ENCODE measurements at regions not wholly inside any gene's neighbourhood (a gene's known extent, or its start where the extent isn't known, plus 50 kb on each side); places are given as distances from the start of the nearest gene placed in this dataset.

DNA sequence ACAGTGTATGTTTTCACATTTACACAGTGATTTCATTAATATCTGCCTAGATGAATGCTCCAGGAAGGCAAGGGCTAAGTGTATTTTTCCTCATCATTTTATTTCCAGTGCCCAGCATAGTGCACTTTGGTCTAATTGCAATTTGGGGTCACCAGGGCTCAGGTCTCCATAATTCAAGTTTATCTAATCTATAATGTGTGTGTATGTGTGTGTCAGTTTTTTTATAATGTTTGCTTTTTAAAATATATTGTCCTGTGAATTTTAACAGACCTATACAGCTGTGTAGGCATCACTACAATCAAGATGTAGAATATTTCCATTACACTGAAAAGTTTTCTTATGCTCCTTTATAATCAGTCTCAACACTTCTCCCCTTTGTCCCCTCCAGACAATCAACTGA lies 620.4 kb downstream of the STK39 start:
- TF ChIP-seq CTCF (IDR thresholded peaks at IDR 0.05): no peak
- no peak overlapping the region for H3K4me3 ChIP-seq
- intact Hi-C loops (cut with DNase I): no loop called here
- H3K27ac ChIP-seq: no peak overlapping the region
- no peaks in the 10 kb centered on the region for H3K4me1 ChIP-seq
- no peak for DNase-seq (ENCODE audit: low spot score in 2 of 2)
- no peaks in the 10 kb centered on the region for H3K9me3 ChIP-seq
- H3K27me3 ChIP-seq: no peaks in the 10 kb centered on the region
- H3K36me3 ChIP-seq: no peaks in the 10 kb centered on the region

- Histone ChIP-seq H3K9me3 (no peaks in the 10 kb centered on the region), H3K36me3 (no peaks in the 10 kb centered on the region), H3K4me1 (no peaks in the 10 kb centered on the region), H3K27ac (no peak overlapping the region), H3K27me3 (no peaks in the 10 kb centered on the region), H3K4me3 (no peak overlapping the region)
- intact Hi-C loops (cut with DNase I): no loop called here
- no peak for TF ChIP-seq CTCF (IDR thresholded peaks at IDR 0.05)
- DNase-seq (ENCODE audit: low spot score in 2 of 2): no peak
Measured at GRCh38 chr2:167626301-167626700, 621.1 kb downstream of the STK39 start.

DNA sequence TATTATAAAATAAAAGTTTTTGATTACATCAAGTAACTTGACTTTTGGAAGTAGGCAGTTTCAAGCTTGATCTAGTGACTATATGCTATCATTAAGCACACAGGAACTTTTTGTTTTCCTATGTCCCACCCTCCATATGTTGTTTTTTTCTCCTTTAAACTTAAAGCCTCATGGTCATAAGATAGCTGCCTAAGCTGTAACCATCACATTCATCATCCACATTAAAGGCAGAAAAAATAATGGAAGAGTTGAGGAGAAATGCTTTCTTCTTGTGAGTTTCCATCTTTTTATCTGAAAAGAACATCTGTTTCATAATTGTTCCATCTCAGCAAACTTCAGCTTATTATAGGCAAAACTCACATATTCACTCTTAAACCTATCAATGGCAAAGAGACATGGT lies 630.4 kb downstream of the STK39 start:
- TF ChIP-seq CTCF (IDR thresholded peaks at IDR 0.05): no peak
- Histone ChIP-seq H3K27ac (no peak overlapping the region), H3K9me3 (no peaks in the 10 kb centered on the region), H3K27me3 (no peaks in the 10 kb centered on the region), H3K36me3 (no peaks in the 10 kb centered on the region), H3K4me1 (no peaks in the 10 kb centered on the region), H3K4me3 (no peak overlapping the region)
- no peak for DNase-seq (ENCODE audit: low spot score in 2 of 2)
- intact Hi-C loops (cut with DNase I): no loop called here

GRCh38 chr2:167613471-167613870 lies 633.9 kb downstream of the STK39 start:
- no peak for DNase-seq (ENCODE audit: low spot score in 2 of 2)
- no peak overlapping the region for H3K27ac ChIP-seq
- no peaks in the 10 kb centered on the region for H3K4me1 ChIP-seq
- intact Hi-C loops (cut with DNase I): no loop called here
- H3K9me3 ChIP-seq: no peaks in the 10 kb centered on the region
- no peak for TF ChIP-seq CTCF (IDR thresholded peaks at IDR 0.05)
- H3K27me3 ChIP-seq: no peaks in the 10 kb centered on the region
- no peaks in the 10 kb centered on the region for H3K36me3 ChIP-seq
- no peak overlapping the region for H3K4me3 ChIP-seq

- intact Hi-C loops (cut with DNase I): no loop called here
- no peak overlapping the region for H3K27ac ChIP-seq
- H3K27me3 ChIP-seq: no peaks in the 10 kb centered on the region
- no peaks in the 10 kb centered on the region for H3K4me1 ChIP-seq
- no peak for TF ChIP-seq CTCF (IDR thresholded peaks at IDR 0.05)
- no peak overlapping the region for H3K4me3 ChIP-seq
- no peak for DNase-seq (ENCODE audit: low spot score in 2 of 2)
- H3K9me3 ChIP-seq: no peaks in the 10 kb centered on the region
- no peaks in the 10 kb centered on the region for H3K36me3 ChIP-seq
Measured at GRCh38 chr2:167608487-167608886, 638.9 kb downstream of the STK39 start.

- TF ChIP-seq CTCF (IDR thresholded peaks at IDR 0.05): no peak
- Histone ChIP-seq H3K27me3 (no peaks in the 10 kb centered on the region), H3K36me3 (no peaks in the 10 kb centered on the region), H3K9me3 (no peaks in the 10 kb centered on the region), H3K4me1 (no peaks in the 10 kb centered on the region), H3K4me3 (no peak overlapping the region), H3K27ac (no peak overlapping the region)
- intact Hi-C loops (cut with DNase I): no loop called here
- no peak for DNase-seq (ENCODE audit: low spot score in 2 of 2)
Measured at GRCh38 chr2:167607731-167608130, 639.7 kb downstream of the STK39 start.
